SU-DHL-6 (cell line): ENCODE measurements at regions not wholly inside any gene's neighbourhood (a gene's known extent, or its start where the extent isn't known, plus 50 kb on each side); places are given as distances from the start of the nearest gene placed in this dataset.

ENCODE experiments used
- H2AFZ ChIP-seq: fragments of 200-600 bp; sonication (generic); 2 replicates; pipeline ENCODE4 v1.6.1; 2014; ENCODE audit warnings: low read depth, mild to moderate bottlenecking, moderate library complexity, mixed read lengths, antibody characterized with exemption, low read length; ENCODE audit not compliant: severe bottlenecking
- H3F3A ChIP-seq: fragments of 200-600 bp; shearing (Covaris generic); 2 replicates; pipeline ENCODE4 v1.6.0; 2016; ENCODE audit warnings: antibody characterized with exemption, mild to moderate bottlenecking; ENCODE audit not compliant: insufficient read depth
- H3K27ac ChIP-seq: fragments of 200-600 bp; sonication (generic); 2 replicates; pipeline ENCODE4 v1.5.1; 2016; ENCODE audit warnings: low read depth, mild to moderate bottlenecking, low read length, moderate library complexity, mixed read lengths
- H3K27me3 ChIP-seq: fragments of 200-600 bp; sonication (generic), shearing (Covaris generic); 2 replicates; pipeline ENCODE4 v1.6.0; 2014; ENCODE audit warnings: mild to moderate bottlenecking, low read length
- H3K36me3 ChIP-seq: fragments of 200-600 bp; sonication (generic); 2 replicates; pipeline ENCODE4 v1.6.1; 2014; ENCODE audit warnings: mild to moderate bottlenecking, low read length, mixed read lengths
- H3K4me2 ChIP-seq: fragments of 300-600, 200-600 bp; shearing (Covaris generic), sonication (generic); 2 replicates; pipeline ENCODE4 v1.6.0; 2014; ENCODE audit warnings: low read length, low read depth, mild to moderate bottlenecking; ENCODE audit not compliant: poor library complexity, severe bottlenecking
- H3K4me3 ChIP-seq: fragments of 200-600 bp; sonication (generic); 2 replicates; pipeline ENCODE4 v1.5.1; 2014; ENCODE audit warnings: antibody characterized with exemption, low read length, mild to moderate bottlenecking, mixed read lengths; ENCODE audit not compliant: insufficient read depth, poor library complexity, severe bottlenecking
- H3K79me2 ChIP-seq: fragments of 200-600 bp; sonication (generic); 2 replicates; pipeline ENCODE4 v1.6.1; 2014; ENCODE audit warnings: mild to moderate bottlenecking, low read length, moderate library complexity; ENCODE audit not compliant: insufficient read depth
- H3K9ac ChIP-seq: fragments of 200-600 bp; sonication (generic); 2 replicates; pipeline ENCODE4 v1.7.0; 2014; ENCODE audit warnings: mild to moderate bottlenecking, low read length
- H3K9me2 ChIP-seq: fragments of 200-600 bp; sonication (generic); replicated peaks from 2 replicates; pipeline ENCODE4 v1.6.1; 2014; ENCODE audit warnings: low read length; ENCODE audit not compliant: insufficient read depth
- H3K9me3 ChIP-seq: fragments of 200-600 bp; sonication (generic); 2 replicates; pipeline ENCODE4 v1.6.1; 2014; ENCODE audit warnings: low read length, mixed read lengths; ENCODE audit not compliant: insufficient read depth
- H4K20me1 ChIP-seq: fragments of 200-600 bp; sonication (generic); 2 replicates; pipeline ENCODE4 v1.6.1; 2014; ENCODE audit warnings: low read depth, mild to moderate bottlenecking, antibody characterized with exemption, low read length, moderate library complexity, mixed read lengths
- CTCF ChIP-seq: fragments of 200-600 bp; sonication (generic); IDR thresholded peaks from one replicate; pipeline ENCODE4 v1.5.1; 2017; ENCODE audit warnings: antibody characterized with exemption, mild to moderate bottlenecking, low read length, moderate library complexity; ENCODE audit not compliant: insufficient read depth, poor library complexity, severe bottlenecking
- EZH2phosphoT487 ChIP-seq: fragments of 200-600 bp; sonication (generic), shearing (Covaris generic); conservative IDR thresholded peaks from 2 replicates; pipeline ENCODE4 v1.6.1; 2018; ENCODE audit warnings: mild to moderate bottlenecking, antibody characterized with exemption, low read length, moderate library complexity, mixed read lengths

- H3K9ac ChIP-seq: peak overlapping the region; percentile 60
- H3K9me2 ChIP-seq: no peaks in the 10 kb centered on the region
- H3K79me2 ChIP-seq: no peaks in the 10 kb centered on the region
- H2AFZ ChIP-seq: no peak overlapping the region
- H3K4me2 ChIP-seq: peak overlapping the region; percentile 57
- H3F3A ChIP-seq: peaks cover 66% of the 10 kb centered on the region
- no peaks in the 10 kb centered on the region for H4K20me1 ChIP-seq
- H3K9me3 ChIP-seq: no peaks in the 10 kb centered on the region
- TF ChIP-seq CTCF (no peak), EZH2phosphoT487 (no peak)
- H3K27me3 ChIP-seq: no peaks in the 10 kb centered on the region
- peak overlapping the region; percentile 95 for H3K27ac ChIP-seq
- H3K4me3 ChIP-seq: no peak overlapping the region
- no peaks in the 10 kb centered on the region for H3K36me3 ChIP-seq
Measured at GRCh38 chr2:43135583-43135982, 90.8 kb downstream of the ZFP36L2 start.

GRCh38 chr2:43134571-43134889 lies 91.9 kb downstream of the ZFP36L2 start:
- no peaks in the 10 kb centered on the region for H3K9me2 ChIP-seq
- H3K4me3 ChIP-seq: no peak overlapping the region
- TF ChIP-seq CTCF (no peak), EZH2phosphoT487 (no peak)
- no peaks in the 10 kb centered on the region for H3K9me3 ChIP-seq
- H3K9ac ChIP-seq: peak overlapping the region; percentile 60
- H3K36me3 ChIP-seq: no peaks in the 10 kb centered on the region
- H3K27ac ChIP-seq: peak overlapping the region; percentile 95
- no peaks in the 10 kb centered on the region for H3K27me3 ChIP-seq
- H4K20me1 ChIP-seq: no peaks in the 10 kb centered on the region
- no peak overlapping the region for H2AFZ ChIP-seq
- H3K79me2 ChIP-seq: no peaks in the 10 kb centered on the region
- peak overlapping the region; percentile 57 for H3K4me2 ChIP-seq
- H3F3A ChIP-seq: peaks cover 66% of the 10 kb centered on the region

GRCh38 chr2:43133708-43134570 lies 92.5 kb downstream of the ZFP36L2 start:
- Histone ChIP-seq H3K4me3 (no peak overlapping the region), H3K4me2 (peak overlapping the region; percentile 57), H3K79me2 (no peaks in the 10 kb centered on the region), H3K27ac (peak overlapping the region; percentile 95), H3F3A (peaks cover 66% of the 10 kb centered on the region), H3K27me3 (no peaks in the 10 kb centered on the region), H3K9ac (peak overlapping the region; percentile 60), H4K20me1 (no peaks in the 10 kb centered on the region), H3K9me3 (no peaks in the 10 kb centered on the region), H3K9me2 (no peaks in the 10 kb centered on the region), H2AFZ (no peak overlapping the region), H3K36me3 (no peaks in the 10 kb centered on the region)
- TF ChIP-seq CTCF (no peak), EZH2phosphoT487 (no peak)
